Endothelial cell of umbilical vein (primary cell): ENCODE measurements at regions not wholly inside any gene's neighbourhood (a gene's known extent, or its start where the extent isn't known, plus 50 kb on each side); places are given as distances from the start of the nearest gene placed in this dataset.

Experiments used
- EZH2 ChIP-seq: IDR thresholded peaks from 2 replicates; pipeline ENCODE4 v1.6.1; 2012; ENCODE audit warnings: borderline replicate concordance, low read depth, mild to moderate bottlenecking, moderate library complexity, low read length, inconsistent platforms; ENCODE audit not compliant: severe bottlenecking
- FOS ChIP-seq: IDR thresholded peaks from 2 replicates; pipeline ENCODE4 v1.6.1; 2011; ENCODE audit warnings: mild to moderate bottlenecking, low read length, moderate library complexity, borderline replicate concordance; ENCODE audit not compliant: insufficient read depth
- GATA2 ChIP-seq: IDR thresholded peaks from 2 replicates; pipeline ENCODE4 v1.7.0; 2011; ENCODE audit warnings: low read depth, mild to moderate bottlenecking, moderate library complexity, mixed read lengths, low read length; ENCODE audit not compliant: insufficient read length, insufficient read depth
- JUN ChIP-seq: IDR thresholded peaks from 2 replicates; pipeline ENCODE4 v1.6.1; 2011; ENCODE audit warnings: borderline replicate concordance, low read depth; ENCODE audit not compliant: insufficient read length, insufficient read depth
- MYC ChIP-seq: IDR thresholded peaks from one replicate; pipeline ENCODE4 v1.6.1; 2011; ENCODE audit warnings: mild to moderate bottlenecking, low read depth, low read length
- POLR2A ChIP-seq: IDR thresholded peaks from 2 replicates; pipeline ENCODE4 v1.6.1; 2012; ENCODE audit warnings: low read depth, mild to moderate bottlenecking, control low read depth, low read length
- POLR2AphosphoS5 ChIP-seq: IDR thresholded peaks from 2 replicates; pipeline ENCODE4 v1.6.1; 2012; ENCODE audit warnings: low read depth, mild to moderate bottlenecking, control low read depth, low read length, moderate library complexity; ENCODE audit not compliant: insufficient read depth
- TF ChIP-seq, protein P1 (sequence below), 2 donors: IDR thresholded peaks; 1 replicate in 1 of 2; 2 replicates in 1 of 2; pipeline ENCODE4 v1.5.1; 2011; ENCODE audit warnings: low read length in 2 of 2, mild to moderate bottlenecking in 2 of 2, moderate library complexity in 2 of 2, control low read depth in 1 of 2, inconsistent platforms in 1 of 2, low read depth in 1 of 2; ENCODE audit not compliant: insufficient read depth in 1 of 2; ENCODE audit errors: extremely low read depth in 1 of 2
- TF ChIP-seq, protein P2 (sequence below): IDR thresholded peaks from 2 replicates; pipeline ENCODE4 v1.6.1; 2011; ENCODE audit not compliant: insufficient read depth, insufficient read length

DNA sequence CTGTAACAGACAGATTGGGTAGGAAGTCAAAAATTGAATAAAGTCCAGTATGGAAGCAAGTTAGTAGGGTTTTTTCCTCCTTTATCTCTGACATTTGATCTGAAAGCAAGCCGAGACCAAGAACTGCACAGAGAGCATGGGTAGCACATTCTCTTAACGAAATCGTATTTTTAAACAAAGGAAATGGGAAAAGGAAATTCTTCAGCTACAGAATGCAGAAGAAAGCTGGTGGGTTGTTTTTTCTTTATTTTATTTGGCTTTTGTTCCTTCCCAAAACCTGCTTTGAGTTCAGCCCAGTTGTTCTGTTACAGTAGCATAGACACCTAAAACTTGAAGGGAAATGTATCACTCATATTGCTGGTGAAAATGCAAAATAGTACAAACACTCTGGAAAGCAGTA is 397.0 kb downstream of the GBE1 start:
- TF ChIP-seq, protein P1, sequence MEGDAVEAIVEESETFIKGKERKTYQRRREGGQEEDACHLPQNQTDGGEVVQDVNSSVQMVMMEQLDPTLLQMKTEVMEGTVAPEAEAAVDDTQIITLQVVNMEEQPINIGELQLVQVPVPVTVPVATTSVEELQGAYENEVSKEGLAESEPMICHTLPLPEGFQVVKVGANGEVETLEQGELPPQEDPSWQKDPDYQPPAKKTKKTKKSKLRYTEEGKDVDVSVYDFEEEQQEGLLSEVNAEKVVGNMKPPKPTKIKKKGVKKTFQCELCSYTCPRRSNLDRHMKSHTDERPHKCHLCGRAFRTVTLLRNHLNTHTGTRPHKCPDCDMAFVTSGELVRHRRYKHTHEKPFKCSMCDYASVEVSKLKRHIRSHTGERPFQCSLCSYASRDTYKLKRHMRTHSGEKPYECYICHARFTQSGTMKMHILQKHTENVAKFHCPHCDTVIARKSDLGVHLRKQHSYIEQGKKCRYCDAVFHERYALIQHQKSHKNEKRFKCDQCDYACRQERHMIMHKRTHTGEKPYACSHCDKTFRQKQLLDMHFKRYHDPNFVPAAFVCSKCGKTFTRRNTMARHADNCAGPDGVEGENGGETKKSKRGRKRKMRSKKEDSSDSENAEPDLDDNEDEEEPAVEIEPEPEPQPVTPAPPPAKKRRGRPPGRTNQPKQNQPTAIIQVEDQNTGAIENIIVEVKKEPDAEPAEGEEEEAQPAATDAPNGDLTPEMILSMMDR (IDR thresholded peaks at IDR 0.05; ENCODE audit: extremely low read depth in 1 of 2, insufficient read depth in 1 of 2, low read depth in 1 of 2, low read length in 2 of 2), result no peak
- TF ChIP-seq POLR2A (no peak), POLR2AphosphoS5 (no peak), FOS (no peak), EZH2 (no peak), JUN (no peak), MYC (no peak), GATA2 (no peak)
- TF ChIP-seq, protein P2, sequence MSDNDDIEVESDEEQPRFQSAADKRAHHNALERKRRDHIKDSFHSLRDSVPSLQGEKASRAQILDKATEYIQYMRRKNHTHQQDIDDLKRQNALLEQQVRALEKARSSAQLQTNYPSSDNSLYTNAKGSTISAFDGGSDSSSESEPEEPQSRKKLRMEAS, result no peak
